Gastrocnemius medialis (tissue), 4 donors: ENCODE measurements at regions not wholly inside any gene's neighbourhood (a gene's known extent, or its start where the extent isn't known, plus 50 kb on each side); places are given as distances from the start of the nearest gene placed in this dataset.

Source experiments
- ATAC-seq, 2 donors: fragments of 150-250 bp; one replicate each; pipeline ENCODE4 v1.9.1; 2016
- DNase-seq, 2 donors: peaks; one replicate each; pipeline ENCODE4 v3.0.0-alpha.2; 2019
- H3K27ac ChIP-seq, 4 donors: fragments of 200-600 bp; sonication (generic); 1 replicate in 1 of 4; 2 replicates in 3 of 4; pipeline ENCODE4 v1.5.1; 2016 to 2018; ENCODE audit warnings: mild to moderate bottlenecking in 2 of 4, moderate library complexity in 1 of 4
- H3K27me3 ChIP-seq, 3 donors: fragments of 200-600 bp; sonication (generic) in 2 of 3; 1 replicate in 1 of 3; 2 replicates in 2 of 3; pipeline versions ENCODE4 v1.5.1 to v1.6.0; 2016 to 2019; ENCODE audit warnings: mild to moderate bottlenecking in 1 of 3, moderate library complexity in 1 of 3
- H3K36me3 ChIP-seq, 2 donors: fragments of 200-600 bp; sonication (generic) in 1 of 2; one replicate each; pipeline ENCODE4 v1.5.1; 2017 to 2018
- H3K4me1 ChIP-seq, 2 donors: fragments of 200-600 bp; sonication (generic) in 1 of 2; one replicate each; pipeline ENCODE4 v1.5.1; 2016 to 2017; ENCODE audit warnings: mild to moderate bottlenecking in 2 of 2
- H3K4me3 ChIP-seq, 4 donors: fragments of 200-600 bp; sonication (generic) in 3 of 4; 1 replicate in 1 of 4; 2 replicates in 3 of 4; pipeline ENCODE4 v1.5.1; 2016 to 2019; ENCODE audit warnings: mild to moderate bottlenecking in 2 of 4
- H3K9me3 ChIP-seq, 3 donors: fragments of 200-600 bp; sonication (generic) in 2 of 3; 1 replicate in 1 of 3; 2 replicates in 2 of 3; pipeline ENCODE4 v1.5.1; 2016 to 2019
- CTCF ChIP-seq, 5 experiments: fragments of 450-650 bp in 3 of 5; fragments of 200-600 bp in 2 of 5; sonication (generic) in 2 of 5; IDR thresholded peaks in 4 of 5; conservative IDR thresholded peaks in 1 of 5; 1 replicate in 4 of 5; 2 replicates in 1 of 5; pipeline ENCODE4 v1.5.1; 2016 to 2019; ENCODE audit warnings: antibody characterized with exemption in 5 of 5, mild to moderate bottlenecking in 3 of 5, moderate library complexity in 3 of 5
- POLR2A ChIP-seq, 2 donors: fragments of 450-650 bp; IDR thresholded peaks; one replicate each; pipeline ENCODE4 v1.6.1; 2017; ENCODE audit warnings: antibody characterized with exemption in 2 of 2, mild to moderate bottlenecking in 2 of 2, moderate library complexity in 2 of 2
- in situ Hi-C, 4 donors: fragments of 200-750 bp; cut with MboI; loops; one replicate each; pipeline versions ENCODE4 v1.15.0 to v1.8.0; 2017; ENCODE audit warnings: low sequenced_read_pairs in 4 of 4
- intact Hi-C: fragments of 100-400 bp; cut with DNase I; formaldehyde crosslinking; loops from one replicate; pipeline ENCODE4 v1.15.1; 2023; ENCODE audit warnings: low total_unique reads

DNA sequence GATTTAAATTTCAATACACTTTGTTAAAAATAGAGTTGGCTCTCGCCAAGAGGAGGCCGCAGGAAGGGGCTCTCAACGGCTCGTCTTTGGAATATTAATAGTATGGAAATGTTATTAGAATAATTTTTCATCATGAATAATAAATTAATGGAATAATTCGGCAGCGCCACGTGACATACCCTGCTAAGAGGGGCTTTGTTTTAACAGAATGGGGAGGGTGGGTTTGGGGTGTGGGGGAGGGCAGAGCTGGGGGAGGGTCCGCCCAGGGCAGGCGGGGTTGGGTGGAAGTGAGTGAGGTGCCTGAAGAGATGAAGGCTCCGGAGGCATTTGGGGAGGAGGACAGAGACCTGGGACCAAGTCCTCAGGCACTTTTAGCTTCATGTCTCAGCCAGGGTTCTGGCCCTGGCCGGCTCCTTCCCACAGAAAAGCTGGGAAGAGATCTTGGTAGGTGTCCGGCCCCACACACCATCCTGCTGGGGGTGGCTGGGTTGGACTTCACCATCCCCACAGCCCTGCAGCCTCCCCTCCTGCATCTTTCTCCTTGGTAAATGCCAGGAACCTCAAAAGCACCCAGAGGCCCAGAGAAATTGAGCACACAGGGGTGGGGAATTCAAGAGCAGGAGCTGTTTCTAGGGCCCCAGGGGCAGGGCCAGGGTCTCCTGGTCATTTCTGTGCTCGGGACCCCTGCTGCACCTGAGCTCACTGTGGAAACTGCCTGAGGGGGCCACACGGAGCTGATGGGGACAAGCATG is 93.6 kb upstream of the BHLHE23 start:
- in situ Hi-C loops (no loop called here), intact Hi-C loops (no loop called here)
- no peak for DNase-seq
- H3K36me3 ChIP-seq = no peaks in the 10 kb centered on the region
- TF ChIP-seq CTCF (IDR thresholded peaks at IDR 0.05 in 4 of 5, conservative IDR thresholded peaks at IDR 0.05 in 1 of 5) (no peak), POLR2A (IDR thresholded peaks at IDR 0.05) (no peak)
- H3K9me3 ChIP-seq = no peaks in the 10 kb centered on the region
- no peak overlapping the region for H3K4me3 ChIP-seq
- ATAC-seq = no peak
- H3K27ac ChIP-seq = no peak overlapping the region
- peaks cover 0 to 6% of the 10 kb centered on the region in 2 donors for H3K4me1 ChIP-seq
- peaks cover 41 to 67% (median 55%) of the 10 kb centered on the region in 3 donors for H3K27me3 ChIP-seq

DNA sequence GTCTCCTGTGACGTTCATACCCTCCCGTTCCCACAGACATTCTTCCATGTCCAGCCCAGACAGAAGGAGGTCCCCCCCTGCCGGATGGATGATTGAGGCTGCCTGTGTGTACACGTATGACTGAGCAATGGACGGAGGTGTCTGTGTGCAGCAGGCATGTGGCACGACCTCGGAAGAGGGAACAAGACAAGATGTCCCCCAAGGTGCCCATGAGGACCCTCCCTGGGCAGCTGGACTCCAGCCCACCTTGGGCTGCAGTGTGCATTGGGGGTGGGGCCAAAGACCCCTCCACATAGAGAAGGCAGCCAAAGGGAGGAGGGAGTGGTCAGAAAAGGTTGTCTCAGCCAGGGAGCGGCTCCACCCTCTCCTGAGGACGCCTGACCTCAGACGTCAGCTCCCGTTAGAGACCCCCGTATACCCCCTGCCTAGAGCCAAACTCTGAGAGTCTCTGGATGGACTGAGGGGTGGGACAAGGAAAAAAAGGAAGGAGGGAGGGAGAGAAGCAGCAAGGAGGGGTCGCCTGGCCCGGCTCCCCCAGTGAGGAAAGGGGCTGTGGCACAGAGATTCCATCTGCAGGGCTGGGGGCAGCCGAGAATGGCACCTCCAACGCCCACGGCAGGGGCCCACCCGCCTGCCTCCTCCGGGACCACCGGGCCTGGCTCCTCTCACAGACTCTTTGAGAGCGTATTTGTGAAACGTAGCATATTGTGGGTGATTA is 92.9 kb upstream of the BHLHE23 start:
- H3K4me1 ChIP-seq = peaks cover 0 to 6% of the 10 kb centered on the region in 2 donors
- no peak overlapping the region for H3K4me3 ChIP-seq
- intact Hi-C loops (no loop called here), in situ Hi-C loops (no loop called here)
- TF ChIP-seq POLR2A (IDR thresholded peaks at IDR 0.05) (no peak), CTCF (IDR thresholded peaks at IDR 0.05 in 4 of 5, conservative IDR thresholded peaks at IDR 0.05 in 1 of 5) (no peak)
- DNase-seq (no peak), ATAC-seq (no peak)
- H3K36me3 ChIP-seq = no peaks in the 10 kb centered on the region
- H3K9me3 ChIP-seq = no peaks in the 10 kb centered on the region
- H3K27me3 ChIP-seq = peaks cover 48 to 60% (median 54%) of the 10 kb centered on the region in 3 donors
- no peak overlapping the region for H3K27ac ChIP-seq

DNA sequence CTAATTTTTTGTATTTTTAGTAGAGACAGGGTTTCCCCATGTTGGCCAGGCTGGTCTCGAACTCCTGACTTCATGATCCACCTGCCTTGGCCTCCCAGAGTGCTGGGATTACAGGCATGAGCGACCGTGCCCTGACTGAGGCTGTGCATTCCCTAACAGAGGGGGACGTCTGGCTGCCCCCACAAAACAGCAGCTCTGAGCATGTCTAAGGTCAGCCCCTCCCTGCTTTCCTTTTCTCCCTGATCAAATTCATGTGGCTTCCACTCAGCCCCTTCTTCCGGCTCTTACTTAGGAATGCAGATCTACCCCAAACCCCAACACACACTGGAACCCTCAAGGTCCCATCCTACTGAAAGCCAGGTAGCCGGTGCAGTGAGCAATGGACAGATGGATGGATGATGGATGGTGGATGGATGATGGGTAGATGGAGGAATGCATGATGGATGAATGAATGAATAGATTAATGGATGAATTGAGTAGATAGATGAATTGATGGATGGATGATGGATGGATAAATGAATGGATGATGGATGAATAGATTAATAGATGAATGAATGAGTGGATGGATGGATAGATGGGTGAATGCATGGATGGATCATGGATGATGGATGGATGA is 91.5 kb upstream of the BHLHE23 start:
- Histone ChIP-seq H3K36me3 (no peaks in the 10 kb centered on the region), H3K27ac (no peak overlapping the region), H3K4me1 (peaks cover 0 to 6% of the 10 kb centered on the region in 2 donors), H3K4me3 (no peak overlapping the region), H3K9me3 (no peaks in the 10 kb centered on the region), H3K27me3 (peaks cover 40 to 47% (median 41%) of the 10 kb centered on the region in 3 donors)
- in situ Hi-C loops (no loop called here), intact Hi-C loops (no loop called here)
- DNase-seq (peak in 1 of 2 donors; percentile 2), ATAC-seq (no peak)
- no peak for TF ChIP-seq CTCF (IDR thresholded peaks at IDR 0.05 in 4 of 5, conservative IDR thresholded peaks at IDR 0.05 in 1 of 5)
- TF ChIP-seq POLR2A (IDR thresholded peaks at IDR 0.05) = no peak

DNA sequence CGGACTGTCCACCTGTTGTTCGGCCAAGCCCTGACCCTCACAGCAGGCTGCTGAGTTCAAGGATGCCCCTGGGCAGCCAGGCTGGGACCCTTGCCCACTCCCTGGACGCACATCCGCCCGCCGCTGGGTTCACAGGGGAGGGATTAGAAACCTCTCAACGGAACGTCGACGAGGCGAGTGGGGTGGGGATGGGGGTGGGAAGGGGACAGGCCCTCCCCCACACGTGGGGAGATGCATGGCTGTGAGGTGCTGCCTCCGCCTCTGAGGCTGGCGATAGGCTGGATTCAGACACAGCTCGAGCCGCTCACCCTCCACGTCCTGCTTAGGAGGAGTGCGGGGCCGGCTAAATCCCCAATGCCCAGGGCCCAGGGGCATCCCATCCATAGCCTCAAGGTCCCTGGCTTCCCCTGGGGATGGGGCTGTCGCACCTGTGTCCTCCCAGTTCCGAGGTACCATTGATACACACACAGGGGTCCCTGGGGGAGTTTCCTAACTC is 90.6 kb upstream of the BHLHE23 start:
- no peaks in the 10 kb centered on the region for H3K36me3 ChIP-seq
- H3K9me3 ChIP-seq = no peaks in the 10 kb centered on the region
- H3K27me3 ChIP-seq = peaks cover 35 to 46% (median 43%) of the 10 kb centered on the region in 3 donors
- intact Hi-C loops = no loop called here
- no peak overlapping the region for H3K4me3 ChIP-seq
- H3K4me1 ChIP-seq = peaks cover 0 to 3% of the 10 kb centered on the region in 2 donors
- TF ChIP-seq POLR2A (IDR thresholded peaks at IDR 0.05) = no peak
- TF ChIP-seq CTCF (IDR thresholded peaks at IDR 0.05 in 4 of 5, conservative IDR thresholded peaks at IDR 0.05 in 1 of 5) = no peak
- in situ Hi-C loops = no loop called here
- no peak overlapping the region for H3K27ac ChIP-seq
- DNase-seq (peak in 1 of 2 donors; percentile 3), ATAC-seq (no peak)
